ENCODE measurements at regions not wholly inside any gene's neighbourhood (a gene's known extent, or its start where the extent isn't known, plus 50 kb on each side); places are given as distances from the start of the nearest gene placed in this dataset.
"Not testable (repeated sequence)": the region's sequence is repeated elsewhere in the genome, so short reads cannot be mapped to it uniquely, and the experiment has no call there.

GRCh38 chr12:100078777-100079176 lies 63.9 kb downstream of the BLTP3B start:
- TF ChIP-seq ELF1 (IDR thresholded peaks at IDR 0.05; ENCODE audit: borderline replicate concordance, low read depth); CTCF (IDR thresholded peaks at IDR 0.05 in 2 of 3, conservative IDR thresholded peaks at IDR 0.05 in 1 of 3; ENCODE audit: borderline replicate concordance in 1 of 3, insufficient read depth in 1 of 3, low read depth in 2 of 3, low read length in 2 of 3); EZH2 (IDR thresholded peaks at IDR 0.05); EZH2phosphoT487 (IDR thresholded peaks at IDR 0.05; ENCODE audit: borderline replicate concordance); REST (IDR thresholded peaks at IDR 0.05; ENCODE audit: low read depth); JUND (IDR thresholded peaks at IDR 0.05): not testable (repeated sequence)
- TF ChIP-seq, protein P1, sequence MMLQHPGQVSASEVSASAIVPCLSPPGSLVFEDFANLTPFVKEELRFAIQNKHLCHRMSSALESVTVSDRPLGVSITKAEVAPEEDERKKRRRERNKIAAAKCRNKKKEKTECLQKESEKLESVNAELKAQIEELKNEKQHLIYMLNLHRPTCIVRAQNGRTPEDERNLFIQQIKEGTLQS (IDR thresholded peaks at IDR 0.05), result not testable (repeated sequence)

Data from HCT116 (cell line).